Suprapubic skin (tissue), 4 donors: ENCODE measurements at regions not wholly inside any gene's neighbourhood (a gene's known extent, or its start where the extent isn't known, plus 50 kb on each side); places are given as distances from the start of the nearest gene placed in this dataset.

Experiments
- POLR2A ChIP-seq, 2 donors: fragments of 450-650 bp; IDR thresholded peaks; one replicate each; pipeline ENCODE4 v1.6.1; 2017; ENCODE audit warnings: antibody characterized with exemption in 2 of 2, mild to moderate bottlenecking in 2 of 2, moderate library complexity in 2 of 2
- POLR2AphosphoS5 ChIP-seq, 3 donors: sonication (generic); formaldehyde crosslinking; IDR thresholded peaks; one replicate each; pipeline ENCODE4 v1.6.1; 2017; ENCODE audit warnings: antibody characterized with exemption in 3 of 3

DNA sequence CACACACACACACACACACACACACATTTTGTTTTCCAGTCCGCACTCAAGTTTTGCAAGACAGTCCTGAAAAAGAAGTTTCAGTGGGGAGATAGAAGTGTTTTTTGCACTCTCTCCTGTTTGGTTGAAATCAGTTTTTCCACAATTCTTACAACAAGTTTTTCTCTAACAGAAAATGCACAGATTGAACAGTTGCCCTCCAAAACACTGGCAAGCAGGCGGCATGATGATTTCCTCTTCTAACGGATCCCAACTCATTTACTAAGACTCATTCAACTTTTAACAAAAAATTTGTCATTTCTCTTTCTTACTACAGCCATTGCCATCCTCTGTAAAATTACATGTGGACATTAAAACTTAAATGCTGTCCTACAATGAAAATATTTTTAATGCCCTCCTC is 117.6 kb upstream of the DTNA start:
- TF ChIP-seq POLR2AphosphoS5 (IDR thresholded peaks at IDR 0.05): no peak
- TF ChIP-seq POLR2A (IDR thresholded peaks at IDR 0.05): no peak
